ENCODE measurements at regions not wholly inside any gene's neighbourhood (a gene's known extent, or its start where the extent isn't known, plus 50 kb on each side); places are given as distances from the start of the nearest gene placed in this dataset.

- POLR2A ChIA-PET: no interaction called here
- CTCF ChIA-PET: no interaction called here
- no peak for TF ChIP-seq ZNF211 (tag by site-specific recombination; IDR thresholded peaks at IDR 0.05; ENCODE audit: low read depth)
- TF ChIP-seq, protein P1, sequence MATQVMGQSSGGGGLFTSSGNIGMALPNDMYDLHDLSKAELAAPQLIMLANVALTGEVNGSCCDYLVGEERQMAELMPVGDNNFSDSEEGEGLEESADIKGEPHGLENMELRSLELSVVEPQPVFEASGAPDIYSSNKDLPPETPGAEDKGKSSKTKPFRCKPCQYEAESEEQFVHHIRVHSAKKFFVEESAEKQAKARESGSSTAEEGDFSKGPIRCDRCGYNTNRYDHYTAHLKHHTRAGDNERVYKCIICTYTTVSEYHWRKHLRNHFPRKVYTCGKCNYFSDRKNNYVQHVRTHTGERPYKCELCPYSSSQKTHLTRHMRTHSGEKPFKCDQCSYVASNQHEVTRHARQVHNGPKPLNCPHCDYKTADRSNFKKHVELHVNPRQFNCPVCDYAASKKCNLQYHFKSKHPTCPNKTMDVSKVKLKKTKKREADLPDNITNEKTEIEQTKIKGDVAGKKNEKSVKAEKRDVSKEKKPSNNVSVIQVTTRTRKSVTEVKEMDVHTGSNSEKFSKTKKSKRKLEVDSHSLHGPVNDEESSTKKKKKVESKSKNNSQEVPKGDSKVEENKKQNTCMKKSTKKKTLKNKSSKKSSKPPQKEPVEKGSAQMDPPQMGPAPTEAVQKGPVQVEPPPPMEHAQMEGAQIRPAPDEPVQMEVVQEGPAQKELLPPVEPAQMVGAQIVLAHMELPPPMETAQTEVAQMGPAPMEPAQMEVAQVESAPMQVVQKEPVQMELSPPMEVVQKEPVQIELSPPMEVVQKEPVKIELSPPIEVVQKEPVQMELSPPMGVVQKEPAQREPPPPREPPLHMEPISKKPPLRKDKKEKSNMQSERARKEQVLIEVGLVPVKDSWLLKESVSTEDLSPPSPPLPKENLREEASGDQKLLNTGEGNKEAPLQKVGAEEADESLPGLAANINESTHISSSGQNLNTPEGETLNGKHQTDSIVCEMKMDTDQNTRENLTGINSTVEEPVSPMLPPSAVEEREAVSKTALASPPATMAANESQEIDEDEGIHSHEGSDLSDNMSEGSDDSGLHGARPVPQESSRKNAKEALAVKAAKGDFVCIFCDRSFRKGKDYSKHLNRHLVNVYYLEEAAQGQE (tag by site-specific recombination; IDR thresholded peaks at IDR 0.05): peak; percentile 69
- H3K4me1 ChIP-seq (ENCODE audit: control insufficient read depth, insufficient read depth, low read length): no peaks in the 10 kb centered on the region
- no peaks in the 10 kb centered on the region for H3K36me3 ChIP-seq (ENCODE audit: control insufficient read depth in 2 of 2, insufficient read depth in 1 of 2, low read length in 2 of 2)
- no peaks in the 10 kb centered on the region for H3K9me3 ChIP-seq (ENCODE audit: control insufficient read depth, insufficient read depth, low read depth, low read length)
- no peak overlapping the region for H3K4me3 ChIP-seq (ENCODE audit: low read depth, low read length)
- no peak overlapping the region for H3K27ac ChIP-seq (ENCODE audit: extremely low read depth, low read depth, low read length)
Observed at GRCh38 chr7:93725954-93726353, 151.4 kb upstream of the CALCR start.

- no peak overlapping the region for H3K27ac ChIP-seq (ENCODE audit: extremely low read depth, low read depth, low read length)
- no peak for TF ChIP-seq KLF1 (tag by site-specific recombination; IDR thresholded peaks at IDR 0.05)
- H3K9me3 ChIP-seq (ENCODE audit: control insufficient read depth, insufficient read depth, low read depth, low read length): no peaks in the 10 kb centered on the region
- H3K4me3 ChIP-seq (ENCODE audit: low read depth, low read length): no peak overlapping the region
- peaks cover 7% of the 10 kb centered on the region; the same call in 1 of the 2 replicates for H3K4me1 ChIP-seq (ENCODE audit: control insufficient read depth, insufficient read depth, low read length)
- H3K36me3 ChIP-seq (ENCODE audit: control insufficient read depth in 2 of 2, insufficient read depth in 1 of 2, low read length in 2 of 2): no peaks in the 10 kb centered on the region
- ChIA-PET CTCF (no interaction called here), POLR2A (no interaction called here)
Observed at GRCh38 chr7:93723424-93724124, 149.1 kb upstream of the CALCR start.

GRCh38 chr7:93720106-93720505 is 145.6 kb upstream of the CALCR start:
- no peak overlapping the region for H3K27ac ChIP-seq (ENCODE audit: extremely low read depth, low read depth, low read length)
- ChIA-PET CTCF (no interaction called here), POLR2A (no interaction called here)
- H3K9me3 ChIP-seq (ENCODE audit: control insufficient read depth, insufficient read depth, low read depth, low read length): no peaks in the 10 kb centered on the region
- no peak overlapping the region for H3K4me3 ChIP-seq (ENCODE audit: low read depth, low read length)
- no peaks in the 10 kb centered on the region for H3K36me3 ChIP-seq (ENCODE audit: control insufficient read depth in 2 of 2, insufficient read depth in 1 of 2, low read length in 2 of 2)
- peaks cover 7% of the 10 kb centered on the region; the same call in 1 of the 2 replicates for H3K4me1 ChIP-seq (ENCODE audit: control insufficient read depth, insufficient read depth, low read length)
- TF ChIP-seq ZNF549 (tag by site-specific recombination; IDR thresholded peaks at IDR 0.05) (no peak), ZNF416 (tag by site-specific recombination; IDR thresholded peaks at IDR 0.05) (no peak), ZNF501 (tag by site-specific recombination; IDR thresholded peaks at IDR 0.05) (no peak), ZNF302 (tag by site-specific recombination; IDR thresholded peaks at IDR 0.05; ENCODE audit: low read depth) (no peak), KLF7 (tag by site-specific recombination; IDR thresholded peaks at IDR 0.05; ENCODE audit: borderline replicate concordance) (no peak), ZNF184 (tag by site-specific recombination; IDR thresholded peaks at IDR 0.05) (no peak), ZNF660 (tag by site-specific recombination; IDR thresholded peaks at IDR 0.05) (no peak), ZNF132 (tag by site-specific recombination; IDR thresholded peaks at IDR 0.05; ENCODE audit: borderline replicate concordance) (no peak), ZNF354C (tag by site-specific recombination; IDR thresholded peaks at IDR 0.05; ENCODE audit: borderline replicate concordance, low read depth) (no peak), ZXDB (tag by site-specific recombination; IDR thresholded peaks at IDR 0.05) (no peak), ZNF394 (tag by site-specific recombination; IDR thresholded peaks at IDR 0.05; ENCODE audit: borderline replicate concordance) (no peak), ZNF341 (tag by site-specific recombination; IDR thresholded peaks at IDR 0.05; ENCODE audit: low read depth) (no peak), ZSCAN30 (tag by site-specific recombination; IDR thresholded peaks at IDR 0.05) (no peak), ZNF561 (tag by site-specific recombination; IDR thresholded peaks at IDR 0.05; ENCODE audit: borderline replicate concordance) (no peak)
- TF ChIP-seq, protein P2, sequence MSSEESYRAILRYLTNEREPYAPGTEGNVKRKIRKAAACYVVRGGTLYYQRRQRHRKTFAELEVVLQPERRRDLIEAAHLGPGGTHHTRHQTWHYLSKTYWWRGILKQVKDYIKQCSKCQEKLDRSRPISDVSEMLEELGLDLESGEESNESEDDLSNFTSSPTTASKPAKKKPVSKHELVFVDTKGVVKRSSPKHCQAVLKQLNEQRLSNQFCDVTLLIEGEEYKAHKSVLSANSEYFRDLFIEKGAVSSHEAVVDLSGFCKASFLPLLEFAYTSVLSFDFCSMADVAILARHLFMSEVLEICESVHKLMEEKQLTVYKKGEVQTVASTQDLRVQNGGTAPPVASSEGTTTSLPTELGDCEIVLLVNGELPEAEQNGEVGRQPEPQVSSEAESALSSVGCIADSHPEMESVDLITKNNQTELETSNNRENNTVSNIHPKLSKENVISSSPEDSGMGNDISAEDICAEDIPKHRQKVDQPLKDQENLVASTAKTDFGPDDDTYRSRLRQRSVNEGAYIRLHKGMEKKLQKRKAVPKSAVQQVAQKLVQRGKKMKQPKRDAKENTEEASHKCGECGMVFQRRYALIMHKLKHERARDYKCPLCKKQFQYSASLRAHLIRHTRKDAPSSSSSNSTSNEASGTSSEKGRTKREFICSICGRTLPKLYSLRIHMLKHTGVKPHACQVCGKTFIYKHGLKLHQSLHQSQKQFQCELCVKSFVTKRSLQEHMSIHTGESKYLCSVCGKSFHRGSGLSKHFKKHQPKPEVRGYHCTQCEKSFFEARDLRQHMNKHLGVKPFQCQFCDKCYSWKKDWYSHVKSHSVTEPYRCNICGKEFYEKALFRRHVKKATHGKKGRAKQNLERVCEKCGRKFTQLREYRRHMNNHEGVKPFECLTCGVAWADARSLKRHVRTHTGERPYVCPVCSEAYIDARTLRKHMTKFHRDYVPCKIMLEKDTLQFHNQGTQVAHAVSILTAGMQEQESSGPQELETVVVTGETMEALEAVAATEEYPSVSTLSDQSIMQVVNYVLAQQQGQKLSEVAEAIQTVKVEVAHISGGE (tag by site-specific recombination; conservative IDR thresholded peaks at IDR 0.05; ENCODE audit: low read depth): no peak
- TF ChIP-seq, protein P3, sequence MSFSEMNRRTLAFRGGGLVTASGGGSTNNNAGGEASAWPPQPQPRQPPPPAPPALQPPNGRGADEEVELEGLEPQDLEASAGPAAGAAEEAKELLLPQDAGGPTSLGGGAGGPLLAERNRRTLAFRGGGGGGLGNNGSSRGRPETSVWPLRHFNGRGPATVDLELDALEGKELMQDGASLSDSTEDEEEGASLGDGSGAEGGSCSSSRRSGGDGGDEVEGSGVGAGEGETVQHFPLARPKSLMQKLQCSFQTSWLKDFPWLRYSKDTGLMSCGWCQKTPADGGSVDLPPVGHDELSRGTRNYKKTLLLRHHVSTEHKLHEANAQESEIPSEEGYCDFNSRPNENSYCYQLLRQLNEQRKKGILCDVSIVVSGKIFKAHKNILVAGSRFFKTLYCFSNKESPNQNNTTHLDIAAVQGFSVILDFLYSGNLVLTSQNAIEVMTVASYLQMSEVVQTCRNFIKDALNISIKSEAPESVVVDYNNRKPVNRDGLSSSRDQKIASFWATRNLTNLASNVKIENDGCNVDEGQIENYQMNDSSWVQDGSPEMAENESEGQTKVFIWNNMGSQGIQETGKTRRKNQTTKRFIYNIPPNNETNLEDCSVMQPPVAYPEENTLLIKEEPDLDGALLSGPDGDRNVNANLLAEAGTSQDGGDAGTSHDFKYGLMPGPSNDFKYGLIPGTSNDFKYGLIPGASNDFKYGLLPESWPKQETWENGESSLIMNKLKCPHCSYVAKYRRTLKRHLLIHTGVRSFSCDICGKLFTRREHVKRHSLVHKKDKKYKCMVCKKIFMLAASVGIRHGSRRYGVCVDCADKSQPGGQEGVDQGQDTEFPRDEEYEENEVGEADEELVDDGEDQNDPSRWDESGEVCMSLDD (tag by site-specific recombination; IDR thresholded peaks at IDR 0.05): no peak
- TF ChIP-seq, protein P4, sequence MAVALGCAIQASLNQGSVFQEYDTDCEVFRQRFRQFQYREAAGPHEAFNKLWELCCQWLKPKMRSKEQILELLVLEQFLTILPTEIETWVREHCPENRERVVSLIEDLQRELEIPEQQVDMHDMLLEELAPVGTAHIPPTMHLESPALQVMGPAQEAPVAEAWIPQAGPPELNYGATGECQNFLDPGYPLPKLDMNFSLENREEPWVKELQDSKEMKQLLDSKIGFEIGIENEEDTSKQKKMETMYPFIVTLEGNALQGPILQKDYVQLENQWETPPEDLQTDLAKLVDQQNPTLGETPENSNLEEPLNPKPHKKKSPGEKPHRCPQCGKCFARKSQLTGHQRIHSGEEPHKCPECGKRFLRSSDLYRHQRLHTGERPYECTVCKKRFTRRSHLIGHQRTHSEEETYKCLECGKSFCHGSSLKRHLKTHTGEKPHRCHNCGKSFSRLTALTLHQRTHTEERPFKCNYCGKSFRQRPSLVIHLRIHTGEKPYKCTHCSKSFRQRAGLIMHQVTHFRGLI (tag by site-specific recombination; IDR thresholded peaks at IDR 0.05): no peak
